Body of pancreas (tissue), 4 donors: ENCODE measurements at regions not wholly inside any gene's neighbourhood (a gene's known extent, or its start where the extent isn't known, plus 50 kb on each side); places are given as distances from the start of the nearest gene placed in this dataset.

Experiments used
- ATAC-seq: fragments of 150-250 bp; one replicate; pipeline ENCODE4 v1.9.1; 2016
- DNase-seq, 4 donors: peaks; one replicate each; pipeline ENCODE4 v3.0.0-alpha.2; 2019
- H3K27ac ChIP-seq, 4 donors: fragments of 200-600 bp; sonication (generic); 1 replicate in 3 of 4; 2 replicates in 1 of 4; pipeline versions ENCODE4 v1.5.1 to v1.6.1; 2016 to 2019; ENCODE audit warnings: mild to moderate bottlenecking in 1 of 4, mixed read lengths in 1 of 4, moderate library complexity in 1 of 4
- H3K27me3 ChIP-seq, 2 donors: fragments of 200-600 bp; sonication (generic); one replicate each; pipeline ENCODE4 v1.6.0; 2016; ENCODE audit warnings: mild to moderate bottlenecking in 1 of 2
- H3K36me3 ChIP-seq, 2 donors: fragments of 200-600 bp; sonication (generic); replicated peaks in 1 of 2; 2 replicates each; pipeline ENCODE4 v1.5.1; 2016; ENCODE audit warnings: low read depth in 2 of 2; ENCODE audit not compliant: insufficient read depth in 1 of 2
- H3K4me1 ChIP-seq: fragments of 200-600 bp; sonication (generic); one replicate; pipeline ENCODE4 v1.6.0; 2016
- H3K4me3 ChIP-seq, 2 donors: fragments of 200-600 bp; sonication (generic); 1 replicate in 1 of 2; 2 replicates in 1 of 2; pipeline ENCODE4 v1.5.1; 2016 to 2019
- H3K9me3 ChIP-seq, 3 donors: fragments of 200-600 bp; sonication (generic); 1 replicate in 2 of 3; 2 replicates in 1 of 3; pipeline ENCODE4 v1.5.1; 2016
- CTCF ChIP-seq, 7 experiments: fragments of 450-650 bp in 4 of 7; fragments of 200-600 bp in 3 of 7; sonication (generic) in 3 of 7; IDR thresholded peaks; one replicate each; pipeline ENCODE4 v1.5.1; 2016 to 2019; ENCODE audit warnings: antibody characterized with exemption in 7 of 7
- POLR2A ChIP-seq, 3 donors: fragments of 450-650 bp; IDR thresholded peaks; one replicate each; pipeline ENCODE4 v1.6.1; 2016; ENCODE audit warnings: antibody characterized with exemption in 3 of 3, mild to moderate bottlenecking in 2 of 3
- WGBS, 2 donors: methylation state at CpG; one replicate each; pipeline ENCODE4 v1.1.5; 2017; 5-methylcytosine and 5-hydroxymethylcytosine counted together
- intact Hi-C: fragments of 100-400 bp; cut with DNase I; formaldehyde crosslinking; loops from one replicate; pipeline ENCODE4 v1.15.1; 2023

- DNase-seq (no peak), ATAC-seq (no peak)
- Histone ChIP-seq H3K27ac (no peak overlapping the region), H3K4me3 (no peak overlapping the region), H3K4me1 (no peaks in the 10 kb centered on the region), H3K9me3 (no peaks in the 10 kb centered on the region), H3K36me3 (no peaks in the 10 kb centered on the region), H3K27me3 (no peaks in the 10 kb centered on the region)
- WGBS, 2 donors: 77% methylated on average over 10 of the region's 10 CpGs
- TF ChIP-seq POLR2A (IDR thresholded peaks at IDR 0.05) (no peak), CTCF (IDR thresholded peaks at IDR 0.05) (no peak)
- intact Hi-C loops: no loop called here
Measured at GRCh38 chr2:234579231-234579962, 82.5 kb upstream of the ARL4C start.

GRCh38 chr2:234578389-234578788, 81.5 kb upstream of the ARL4C start:
- WGBS, 2 donors: 87 to 92% methylated on average over 2 of the region's 2 CpGs
- no peaks in the 10 kb centered on the region for H3K27me3 ChIP-seq
- ATAC-seq: no peak
- no peak for DNase-seq
- intact Hi-C loops: no loop called here
- H3K9me3 ChIP-seq: no peaks in the 10 kb centered on the region
- no peak for TF ChIP-seq CTCF (IDR thresholded peaks at IDR 0.05)
- no peak for TF ChIP-seq POLR2A (IDR thresholded peaks at IDR 0.05)
- H3K4me1 ChIP-seq: no peaks in the 10 kb centered on the region
- no peak overlapping the region for H3K27ac ChIP-seq
- H3K36me3 ChIP-seq: no peaks in the 10 kb centered on the region
- no peak overlapping the region for H3K4me3 ChIP-seq

- ATAC-seq (no peak), DNase-seq (no peak)
- no peaks in the 10 kb centered on the region for H3K36me3 ChIP-seq
- H3K4me1 ChIP-seq: no peaks in the 10 kb centered on the region
- H3K9me3 ChIP-seq: no peaks in the 10 kb centered on the region
- H3K4me3 ChIP-seq: no peak overlapping the region
- TF ChIP-seq POLR2A (IDR thresholded peaks at IDR 0.05): no peak
- no peak for TF ChIP-seq CTCF (IDR thresholded peaks at IDR 0.05)
- no peak overlapping the region for H3K27ac ChIP-seq
- H3K27me3 ChIP-seq: no peaks in the 10 kb centered on the region
- 47 to 73% methylated on average over 5 of the region's 5 CpGs for WGBS, 2 donors
- intact Hi-C loops: no loop called here
Measured at GRCh38 chr2:234577191-234577590, 80.3 kb upstream of the ARL4C start.

GRCh38 chr2:234571620-234572407, 74.9 kb upstream of the ARL4C start:
- Histone ChIP-seq H3K4me3 (no peak overlapping the region), H3K27me3 (no peaks in the 10 kb centered on the region), H3K9me3 (no peaks in the 10 kb centered on the region), H3K27ac (no peak overlapping the region), H3K4me1 (no peaks in the 10 kb centered on the region), H3K36me3 (no peaks in the 10 kb centered on the region)
- DNase-seq (no peak), ATAC-seq (no peak)
- intact Hi-C loops: no loop called here
- WGBS, 2 donors: 68 to 81% methylated on average over 9 of the region's 9 CpGs
- no peak for TF ChIP-seq CTCF (IDR thresholded peaks at IDR 0.05)
- no peak for TF ChIP-seq POLR2A (IDR thresholded peaks at IDR 0.05)
